AML-193 (cell line): ENCODE measurements at regions not wholly inside any gene's neighbourhood (a gene's known extent, or its start where the extent isn't known, plus 50 kb on each side); places are given as distances from the start of the nearest gene placed in this dataset.
"Not testable (repeated sequence)": the region's sequence is repeated elsewhere in the genome, so short reads cannot be mapped to it uniquely, and the experiment has no call there.

Experiments
- DNase-seq, 2 experiments: peaks; one replicate each; lab custom pipeline; 2025; lab: John Stamatoyannopoulos, UW

GRCh38 chr7:53238021-53238605 lies 202.7 kb downstream of the POM121L12 start:
- no peak for DNase-seq

DNA sequence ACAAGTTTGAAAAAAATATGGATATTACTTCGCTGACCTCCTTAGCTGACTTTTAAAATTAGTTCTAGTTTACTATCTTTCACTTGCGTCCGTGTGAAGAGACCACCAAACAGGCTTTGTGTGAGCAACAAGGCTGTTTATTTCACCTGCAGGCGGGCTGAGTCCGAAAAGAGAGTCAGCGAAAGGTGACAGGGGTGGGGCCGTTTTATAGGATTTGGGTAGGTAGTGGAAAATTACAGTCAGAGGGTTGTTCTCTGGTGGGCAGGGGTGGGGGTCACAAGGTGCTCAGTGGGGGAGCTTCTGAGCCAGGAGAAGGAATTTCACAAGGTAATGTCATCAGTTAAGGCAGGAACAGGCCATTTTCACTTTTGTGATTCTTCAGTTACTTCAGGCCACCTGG lies 203.7 kb downstream of the POM121L12 start:
- not testable (repeated sequence) for DNase-seq

DNA sequence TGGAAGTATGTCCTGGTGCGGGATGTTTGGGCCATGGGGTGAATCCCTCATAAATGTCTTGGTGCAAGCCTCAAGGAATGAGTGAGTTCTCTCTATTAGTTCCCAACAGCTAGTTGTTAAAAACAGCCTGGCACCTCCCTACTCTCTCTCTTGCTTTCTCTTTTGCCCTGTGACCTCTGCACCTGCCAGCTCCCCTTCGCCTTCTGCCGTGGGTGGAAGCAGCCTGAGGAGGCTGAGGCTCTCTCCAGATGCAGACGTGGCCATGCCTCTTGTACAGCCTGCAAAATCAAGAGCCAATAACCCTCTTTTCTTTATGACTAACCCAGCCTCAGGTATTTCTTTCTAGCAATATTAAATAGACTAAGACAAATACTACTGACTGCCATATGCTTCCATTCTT lies 210.3 kb downstream of the POM121L12 start:
- no peak for DNase-seq

DNA sequence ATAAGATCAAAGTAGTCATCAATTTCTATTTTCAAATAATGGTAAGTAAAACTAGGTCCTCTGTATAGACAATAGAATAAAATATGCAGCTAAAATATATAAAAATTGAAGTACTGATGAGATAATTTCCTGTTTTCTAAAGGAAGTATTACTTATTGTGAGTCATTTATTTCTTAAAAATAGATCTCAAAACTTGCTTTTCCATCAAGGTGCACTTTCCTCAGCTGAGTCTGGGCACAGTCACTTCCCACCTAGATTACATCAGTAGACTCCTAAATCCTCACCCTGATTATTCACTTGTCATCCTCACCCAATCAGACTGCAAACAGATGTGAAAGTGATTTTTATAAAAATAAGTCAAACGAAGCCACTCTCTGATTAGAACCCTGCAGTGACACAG lies 211.5 kb downstream of the POM121L12 start:
- DNase-seq = no peak

DNA sequence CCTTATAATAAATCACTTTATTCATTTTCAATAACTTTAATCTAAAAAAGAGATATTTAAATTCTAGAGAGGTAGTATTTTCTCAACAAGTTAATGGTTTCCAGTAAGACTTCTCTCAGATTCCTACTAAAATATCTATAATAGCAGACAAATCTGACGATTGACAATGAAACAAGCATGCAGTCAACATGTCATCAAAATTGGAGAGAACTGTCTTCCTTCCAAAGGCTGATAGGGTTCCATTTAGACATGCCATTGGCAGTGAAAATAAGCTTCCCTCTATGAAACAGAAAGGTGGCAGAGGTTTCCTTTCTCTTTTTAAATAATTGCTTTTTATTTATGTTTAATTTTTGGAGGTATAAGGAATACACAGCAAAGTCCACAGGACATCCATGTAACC lies 217.1 kb downstream of the POM121L12 start:
- DNase-seq = no peak

DNA sequence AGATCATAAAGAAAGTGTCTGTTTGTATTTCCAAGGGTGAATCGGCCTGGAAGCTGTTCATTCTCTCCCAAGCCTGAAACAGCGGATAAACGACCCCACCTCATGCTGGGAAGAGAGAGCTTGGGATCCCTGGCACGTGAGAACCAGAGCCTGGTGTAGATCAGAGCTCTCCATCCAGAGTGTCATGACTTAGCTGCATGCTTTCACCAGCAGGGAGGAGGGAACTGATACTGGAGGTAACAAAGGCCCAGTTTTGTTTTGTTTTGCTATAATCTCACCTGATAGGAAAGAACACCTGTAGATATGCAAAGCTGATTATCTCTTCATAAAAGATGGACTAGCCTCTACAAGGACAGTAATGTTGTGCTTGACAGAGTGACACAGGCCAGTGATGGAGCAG lies 236.6 kb downstream of the POM121L12 start:
- DNase-seq = no peak

- DNase-seq = no peak
These were observed 245.9 kb downstream of the POM121L12 start for GRCh38 chr7:53281312-53281711.

GRCh38 chr7:53292341-53292740 lies 256.9 kb downstream of the POM121L12 start:
- no peak for DNase-seq

DNA sequence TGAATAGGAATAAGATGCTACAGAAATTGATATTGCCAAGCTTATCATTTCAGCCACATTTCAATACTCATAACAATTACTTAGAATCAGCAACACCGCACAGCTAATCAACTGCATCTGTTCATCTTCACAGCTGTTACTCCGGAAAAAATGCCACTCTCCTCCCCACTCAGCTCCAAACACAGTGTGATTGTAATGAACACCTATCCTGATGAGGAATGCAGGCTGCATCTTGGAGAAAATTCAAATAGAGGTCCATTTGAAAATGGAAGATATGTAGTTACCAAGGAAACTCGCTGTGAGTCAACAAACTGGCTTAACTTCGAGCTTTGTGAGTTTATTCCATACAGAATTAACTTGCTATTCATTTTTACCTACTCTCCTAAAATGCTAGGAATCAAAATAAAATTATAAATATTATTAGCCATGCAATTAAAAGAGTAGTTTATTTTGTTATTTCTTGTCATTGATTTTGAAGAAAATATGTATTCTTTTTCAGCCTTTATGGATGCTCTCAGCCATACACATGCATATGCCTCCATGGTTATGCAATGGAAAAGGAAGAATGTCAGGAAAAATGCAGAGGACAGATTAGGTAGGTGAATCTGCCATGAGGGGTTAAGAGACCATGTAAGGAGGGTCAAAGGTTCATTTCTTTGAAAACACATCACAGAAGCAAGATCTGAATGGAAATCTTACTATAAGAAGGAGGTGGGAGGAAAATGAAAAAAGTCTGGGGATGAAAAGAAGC lies 267.2 kb downstream of the POM121L12 start:
- DNase-seq = no peak

- DNase-seq = no peak
These were observed 268.3 kb downstream of the POM121L12 start for GRCh38 chr7:53303781-53304180.

- no peak for DNase-seq
These were observed 271.4 kb downstream of the POM121L12 start for GRCh38 chr7:53306846-53307245.

DNA sequence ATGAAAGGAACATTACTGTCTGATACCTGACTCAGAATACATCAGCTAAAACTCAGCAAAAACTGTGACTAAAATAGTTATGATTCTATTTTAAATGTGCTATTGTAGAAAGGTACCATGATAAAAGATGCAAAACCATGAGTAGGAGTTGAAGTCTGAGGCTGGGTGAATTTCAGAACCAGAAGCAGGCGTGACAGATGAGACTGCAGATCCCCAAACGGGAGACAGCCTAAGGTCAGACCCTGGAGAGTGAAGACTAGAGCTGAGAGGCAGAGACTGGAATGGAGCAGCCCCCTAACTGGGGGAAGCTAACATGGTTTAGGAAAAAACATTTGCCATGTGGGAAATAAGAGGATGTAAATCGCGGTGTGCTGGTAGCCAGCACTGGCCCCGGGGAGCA lies 275.8 kb downstream of the POM121L12 start:
- DNase-seq = no peak

DNA sequence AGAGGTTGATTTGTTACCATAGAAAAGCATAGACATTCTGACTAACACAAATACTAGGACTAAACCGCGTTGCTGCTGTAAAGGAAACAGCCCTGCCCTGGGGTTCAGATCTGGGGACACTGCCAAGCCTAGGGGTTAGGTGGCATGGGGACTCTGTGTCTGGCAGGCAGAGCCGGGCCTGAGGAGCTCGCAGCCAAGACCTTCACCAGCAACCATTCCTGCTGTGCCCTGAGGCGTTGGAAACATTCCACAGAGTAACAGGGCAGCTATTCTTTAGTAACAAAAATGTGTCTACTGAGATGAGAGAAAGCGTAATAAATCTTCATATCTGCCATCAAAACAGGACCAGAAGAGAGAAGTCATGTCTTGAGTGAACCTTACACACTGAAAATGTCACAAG lies 280.5 kb downstream of the POM121L12 start:
- no peak for DNase-seq

GRCh38 chr7:53318566-53318965 lies 283.1 kb downstream of the POM121L12 start:
- DNase-seq = no peak

DNA sequence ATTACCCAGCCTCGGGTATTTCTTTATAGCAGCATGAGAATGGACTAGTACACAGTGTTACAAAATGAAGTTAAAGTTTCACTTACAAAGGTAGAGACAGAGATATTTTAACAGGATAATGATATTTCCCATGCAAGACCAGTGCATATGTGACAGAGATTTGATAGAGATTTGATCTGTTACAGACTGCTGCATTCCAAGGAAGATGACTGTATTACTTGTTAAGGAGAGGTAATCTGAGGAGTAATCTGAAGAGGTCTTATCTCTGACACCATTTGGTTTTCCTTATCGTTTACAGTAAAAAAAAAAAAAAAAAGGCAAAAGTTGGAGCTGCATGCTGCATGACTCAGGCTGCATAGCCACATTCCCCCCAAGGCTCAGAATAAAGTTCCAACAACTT lies 289.6 kb downstream of the POM121L12 start:
- DNase-seq = no peak

GRCh38 chr7:53326634-53327033 lies 291.2 kb downstream of the POM121L12 start:
- DNase-seq = no peak

DNA sequence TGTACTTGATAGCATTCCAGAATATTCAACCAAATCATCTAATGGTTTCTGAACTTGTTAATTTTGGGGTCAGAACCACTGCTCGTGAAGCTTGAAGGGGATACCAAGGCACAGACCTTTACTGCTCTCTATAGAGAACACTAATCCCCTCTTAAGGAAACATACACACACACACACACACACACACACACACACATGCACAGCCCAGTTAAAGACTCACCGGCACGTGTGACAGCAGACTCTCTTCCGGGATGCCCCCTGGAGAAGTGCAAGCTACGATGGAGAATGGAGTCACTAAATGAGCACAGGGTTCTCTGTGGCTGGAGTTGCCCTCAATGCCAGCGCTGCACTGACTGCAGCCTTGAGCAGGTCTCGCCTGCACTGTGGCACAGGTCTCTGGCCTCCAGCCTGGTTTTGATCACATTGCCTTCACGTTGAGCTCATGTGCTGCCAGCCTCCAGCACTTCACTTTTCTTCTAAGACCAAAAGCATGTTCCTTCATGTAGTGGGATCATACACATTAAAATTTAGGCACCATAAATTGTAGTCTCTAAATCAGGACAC lies 300.8 kb downstream of the POM121L12 start:
- no peak for DNase-seq

GRCh38 chr7:53340220-53340619 lies 304.8 kb downstream of the POM121L12 start:
- DNase-seq = no peak

GRCh38 chr7:53350241-53350640 lies 314.8 kb downstream of the POM121L12 start:
- peak in 1 of 2 experiments; percentile 14 for DNase-seq

- no peak for DNase-seq
These were observed 316.2 kb downstream of the POM121L12 start for GRCh38 chr7:53351681-53352080.

DNA sequence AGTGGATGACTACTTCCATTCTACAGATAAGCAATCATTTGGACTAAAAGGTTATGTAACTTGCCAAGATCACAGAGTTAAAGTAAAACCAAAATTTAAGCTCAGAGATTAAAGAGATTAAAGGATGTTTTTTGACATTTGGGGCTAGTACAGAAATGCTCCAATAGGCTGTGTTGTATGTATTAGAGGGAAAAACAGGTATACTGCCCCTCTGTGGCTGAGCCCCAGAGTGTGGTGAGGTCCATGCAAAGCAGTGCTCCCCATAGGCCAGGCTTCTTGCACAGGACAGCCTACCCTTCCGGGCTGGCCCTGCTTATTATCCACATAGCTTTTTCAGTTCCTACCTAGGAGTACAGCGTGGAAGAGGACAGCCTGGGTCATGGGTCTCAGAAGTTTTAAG lies 322.8 kb downstream of the POM121L12 start:
- no peak for DNase-seq

- DNase-seq = no peak
These were observed 347.7 kb downstream of the POM121L12 start for GRCh38 chr7:53383131-53383530.

- not testable (repeated sequence) for DNase-seq
These were observed 349.8 kb downstream of the POM121L12 start for GRCh38 chr7:53385239-53385638.

DNA sequence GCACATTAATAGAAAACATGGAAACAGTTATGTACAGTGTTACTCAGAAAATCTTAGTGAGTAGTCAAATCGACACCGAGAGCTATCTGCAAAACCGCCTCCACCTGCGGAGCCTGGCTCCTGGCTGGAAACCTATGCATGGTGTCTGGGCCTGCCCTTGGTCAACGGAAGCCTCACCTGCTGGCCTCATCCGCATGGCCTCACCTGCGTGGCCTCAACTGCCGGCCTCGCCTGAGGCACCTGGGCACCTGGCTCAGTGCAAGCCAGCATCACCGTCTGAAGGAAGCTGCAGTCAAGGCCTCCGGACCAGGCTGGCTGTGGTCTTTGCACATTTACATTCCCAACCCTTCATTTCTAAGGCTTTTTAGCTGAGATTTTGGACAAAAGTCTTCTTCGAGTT lies 352.1 kb downstream of the POM121L12 start:
- no peak for DNase-seq
